NCI-H2227 treated with DMSO at 0.1 percent for 48 hours (cell line): ENCODE measurements at regions not wholly inside any gene's neighbourhood (a gene's known extent, or its start where the extent isn't known, plus 50 kb on each side); places are given as distances from the start of the nearest gene placed in this dataset.
A peak's percentile ranks its signal among the peaks of the same experiment; 100 is the strongest.

Experiments used
- DNase-seq: peaks from one replicate; lab custom pipeline; 2025; lab: John Stamatoyannopoulos, UW

DNA sequence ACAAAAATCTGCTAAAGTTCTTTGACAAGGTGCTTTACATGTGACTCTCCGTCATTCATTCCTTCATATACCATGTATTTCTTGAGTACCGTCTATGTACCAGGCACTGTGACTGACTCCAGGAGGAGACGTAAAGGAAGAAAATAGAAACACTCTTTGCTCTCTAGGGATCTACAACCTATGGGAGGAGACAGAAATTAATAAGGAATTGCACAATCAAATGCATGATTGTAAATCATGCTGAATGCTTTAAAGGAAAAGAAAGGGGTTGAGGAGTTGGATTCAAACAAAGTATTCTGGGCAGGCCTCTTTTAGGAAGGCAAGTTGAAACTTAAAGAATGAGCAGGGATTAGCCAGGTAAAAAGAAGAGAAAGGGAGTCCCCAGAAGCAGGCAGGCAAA lies 239.1 kb upstream of the FGGY start:
- DNase-seq, result no peak

DNA sequence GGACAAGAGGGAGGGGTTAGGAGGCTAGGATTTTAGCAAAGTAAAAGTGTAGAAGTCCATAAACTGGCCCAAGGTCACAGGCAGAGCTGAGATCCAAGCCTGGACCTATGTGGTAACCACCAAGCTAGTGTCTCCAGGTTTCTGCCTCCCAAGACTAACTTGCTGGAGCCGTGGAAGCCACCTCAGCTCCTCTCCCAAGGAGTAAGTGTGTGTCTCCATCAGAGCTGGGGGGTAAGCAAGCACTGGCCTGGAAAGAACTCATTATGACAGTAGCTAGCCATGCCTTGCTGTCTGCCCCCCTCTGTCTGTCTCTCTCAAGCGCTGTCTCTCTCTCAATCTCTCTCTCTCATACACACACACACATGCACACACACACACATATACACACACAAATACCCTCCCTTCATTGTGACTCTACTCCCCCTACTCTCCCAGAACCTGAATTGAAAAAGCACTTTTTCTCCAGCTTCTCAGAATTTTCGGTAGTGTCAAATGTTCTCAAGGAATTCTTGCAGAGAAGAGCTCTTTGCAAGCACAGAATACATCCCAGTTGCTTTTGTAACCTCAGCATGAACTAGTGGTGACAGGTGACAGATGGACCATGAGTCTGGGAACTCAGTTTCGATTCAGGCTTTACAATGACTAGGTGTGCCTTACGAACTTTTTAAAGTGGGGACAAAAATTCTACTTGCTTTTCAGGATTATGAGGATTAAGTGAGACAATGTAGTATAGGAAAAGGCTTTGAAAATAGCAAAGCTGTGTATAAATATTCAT lies 238.0 kb upstream of the FGGY start:
- no peak for DNase-seq

DNA sequence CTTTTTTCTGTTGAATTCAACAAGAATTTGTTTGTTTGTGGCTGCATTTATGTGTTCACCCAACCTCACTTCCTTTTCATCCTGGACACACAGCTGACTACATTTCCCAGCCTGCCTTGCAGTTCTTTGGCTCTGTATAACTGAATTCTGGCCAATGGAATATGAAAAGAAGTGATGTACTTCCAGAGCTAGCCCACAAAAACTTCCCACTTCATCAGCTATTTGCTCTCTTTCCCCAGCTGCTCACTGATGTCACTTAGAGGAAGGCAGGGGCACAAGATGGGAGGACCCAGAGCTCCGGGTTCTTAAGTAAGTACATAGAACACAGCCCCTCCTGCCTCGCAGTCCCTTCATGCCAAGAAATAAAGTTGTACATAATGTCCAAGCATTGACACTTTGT lies 235.0 kb upstream of the FGGY start:
- DNase-seq, result no peak

DNA sequence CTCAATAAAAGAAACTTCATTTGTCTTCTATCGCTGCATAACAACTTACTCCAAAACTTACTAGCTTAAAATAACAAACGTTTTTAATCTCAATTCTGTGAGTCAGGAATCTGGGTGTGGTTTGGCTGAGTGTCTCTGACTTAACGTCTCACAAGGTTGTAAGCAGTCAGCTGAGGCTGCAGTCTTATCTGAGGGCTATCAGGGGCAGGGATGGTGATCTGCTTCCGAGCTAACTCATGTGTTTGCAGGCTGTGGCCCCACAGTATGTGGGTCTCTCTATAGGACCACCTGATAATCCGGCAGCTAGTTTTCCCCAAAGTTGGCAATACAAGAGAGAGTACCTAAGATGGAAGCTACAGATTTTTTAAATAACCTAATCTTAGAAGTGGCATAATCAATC lies 234.2 kb upstream of the FGGY start:
- DNase-seq, result no peak

DNA sequence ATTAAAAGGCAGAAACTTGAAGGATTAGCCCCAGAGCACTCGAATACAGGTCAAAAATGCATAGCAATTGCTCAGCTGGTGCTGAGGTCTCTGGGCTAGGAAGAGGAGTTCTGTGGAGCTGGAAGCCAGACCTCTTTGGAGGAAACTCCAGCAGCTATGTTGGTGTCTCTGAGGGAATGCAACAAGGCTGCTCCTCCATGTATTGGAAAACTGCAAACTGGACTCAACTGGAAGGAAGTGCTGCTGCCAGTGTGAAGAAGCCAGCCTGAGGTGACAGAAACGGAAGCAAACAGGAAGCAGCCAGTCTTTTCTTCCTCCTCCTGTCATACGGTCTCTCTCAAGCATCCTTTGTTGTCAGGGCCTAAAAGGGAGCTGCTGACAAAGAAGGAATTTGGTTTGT lies 233.4 kb upstream of the FGGY start:
- DNase-seq, result no peak

DNA sequence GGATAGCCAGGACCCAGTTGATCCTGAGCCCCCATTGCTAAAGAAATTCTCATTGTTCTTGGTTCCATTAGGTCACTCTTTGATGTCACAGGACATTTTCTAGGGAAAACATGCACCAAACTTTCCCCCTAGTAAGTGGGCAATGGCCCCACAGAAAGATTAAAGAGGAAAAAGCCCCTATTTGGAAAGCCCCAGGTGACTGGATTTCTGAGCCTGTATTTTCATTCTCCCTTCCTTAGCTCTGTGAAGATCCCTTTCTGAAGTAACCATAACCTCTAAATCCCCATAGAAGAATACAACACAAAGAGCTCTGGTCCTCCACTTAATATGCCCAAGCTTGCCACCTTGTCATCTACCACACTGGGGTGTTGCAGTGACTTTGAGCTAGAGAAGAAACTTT lies 232.3 kb upstream of the FGGY start:
- no peak for DNase-seq

DNA sequence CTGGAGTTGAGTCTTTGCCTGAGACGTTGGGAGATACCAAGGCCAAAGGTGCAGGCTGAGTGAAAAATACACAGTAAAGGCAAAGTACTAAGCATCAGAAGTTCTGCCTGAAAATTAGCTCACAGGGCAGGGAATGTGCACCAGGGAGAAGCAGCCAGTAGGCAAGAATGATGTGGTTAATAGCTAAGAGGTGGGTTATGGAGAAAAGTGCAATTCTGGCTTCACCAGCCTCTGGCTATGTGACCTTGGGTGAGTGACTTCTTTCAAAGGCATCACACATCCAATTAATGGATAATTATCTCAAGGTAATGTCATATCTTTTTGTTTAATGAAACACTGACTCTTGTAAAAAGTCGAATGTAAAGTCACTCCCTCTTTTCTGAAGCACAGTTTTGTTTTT lies 230.7 kb upstream of the FGGY start:
- DNase-seq, result no peak

DNA sequence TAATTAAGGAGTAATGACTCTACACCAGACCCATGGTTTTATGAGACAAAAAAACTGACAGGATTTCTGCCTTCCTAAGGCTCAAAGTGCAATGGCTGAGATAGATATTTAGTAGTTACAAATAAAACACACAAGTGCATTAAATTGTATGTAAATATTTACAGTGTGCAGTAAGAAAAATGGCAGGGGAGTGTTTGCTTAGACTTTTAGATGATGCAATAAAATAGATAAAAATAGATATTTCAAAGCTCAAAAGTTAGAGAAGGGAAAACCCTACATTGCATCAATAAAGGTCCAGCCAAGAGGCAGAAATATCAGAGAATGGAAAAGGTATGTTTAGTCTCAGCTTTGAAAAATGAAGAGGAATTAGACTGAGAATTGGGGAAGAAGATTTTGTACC lies 226.3 kb upstream of the FGGY start:
- no peak for DNase-seq

DNA sequence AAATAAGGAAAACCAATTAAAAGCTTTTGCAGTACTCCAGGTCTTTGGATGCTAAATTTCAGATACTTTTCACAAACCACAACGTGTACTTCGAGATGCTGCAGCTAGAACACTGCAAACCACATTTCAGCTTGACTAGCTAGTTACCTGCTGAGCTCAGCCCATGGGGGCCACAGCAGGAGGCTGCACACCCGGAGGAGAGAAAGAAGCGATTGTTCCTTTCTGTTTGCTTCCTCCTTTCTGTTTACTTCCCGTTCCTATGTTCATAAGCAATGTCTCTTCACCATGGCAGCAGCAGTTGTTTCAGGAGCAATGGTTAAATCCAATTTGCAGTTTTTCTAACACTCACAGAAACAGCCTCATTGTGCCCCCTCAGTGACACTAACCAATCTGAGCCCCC lies 225.6 kb upstream of the FGGY start:
- DNase-seq, result no peak

DNA sequence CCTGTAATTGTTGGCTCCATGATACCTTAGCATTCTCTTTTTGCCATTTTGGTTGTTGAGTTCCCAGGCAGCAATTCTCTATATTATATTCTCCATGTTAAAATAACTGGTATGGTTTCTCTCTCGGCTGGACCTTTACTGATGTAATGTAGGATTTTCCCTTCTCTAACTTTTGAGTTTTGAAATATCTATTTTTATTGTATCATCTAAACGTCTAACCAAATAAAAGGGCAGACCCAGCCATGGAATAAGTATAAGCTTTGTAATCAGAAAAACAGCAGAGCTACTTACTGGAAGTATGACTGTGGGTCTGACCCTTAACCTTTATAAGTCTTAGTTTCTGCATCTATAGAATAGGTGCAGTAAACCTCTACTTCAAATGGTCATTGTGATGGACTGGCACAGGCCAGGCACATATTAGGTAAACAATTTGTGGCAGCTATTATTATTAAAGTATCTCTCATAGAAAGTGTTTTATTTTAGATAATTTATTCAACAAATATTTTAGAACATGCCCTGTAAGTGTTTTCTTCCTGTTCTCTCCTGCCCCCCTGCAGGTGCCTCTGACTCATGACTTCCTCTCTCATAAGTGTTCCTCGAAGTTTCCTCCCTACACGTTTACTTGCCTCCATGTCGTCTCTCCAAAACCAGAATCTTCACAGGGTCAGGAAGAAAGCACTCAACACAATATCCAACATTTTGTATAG lies 224.9 kb upstream of the FGGY start:
- DNase-seq, result no peak

DNA sequence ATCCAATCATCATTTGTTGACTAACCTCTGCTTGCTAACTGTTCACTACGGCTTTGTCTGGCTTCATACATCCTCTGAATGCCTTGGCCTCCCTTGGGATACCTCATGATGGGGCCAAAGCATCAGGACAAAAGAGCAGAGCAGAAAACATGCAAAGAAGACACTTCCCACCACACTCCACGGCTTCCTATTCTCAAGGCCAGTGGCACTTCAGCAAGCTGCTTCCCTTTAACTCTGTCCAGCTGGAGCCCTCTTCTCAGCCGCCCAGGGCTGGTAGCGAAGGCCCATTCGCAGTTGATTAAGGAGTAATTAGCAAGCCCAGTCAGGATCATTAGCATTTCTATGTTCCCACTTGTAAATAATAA lies 224.3 kb upstream of the FGGY start:
- DNase-seq, result no peak

DNA sequence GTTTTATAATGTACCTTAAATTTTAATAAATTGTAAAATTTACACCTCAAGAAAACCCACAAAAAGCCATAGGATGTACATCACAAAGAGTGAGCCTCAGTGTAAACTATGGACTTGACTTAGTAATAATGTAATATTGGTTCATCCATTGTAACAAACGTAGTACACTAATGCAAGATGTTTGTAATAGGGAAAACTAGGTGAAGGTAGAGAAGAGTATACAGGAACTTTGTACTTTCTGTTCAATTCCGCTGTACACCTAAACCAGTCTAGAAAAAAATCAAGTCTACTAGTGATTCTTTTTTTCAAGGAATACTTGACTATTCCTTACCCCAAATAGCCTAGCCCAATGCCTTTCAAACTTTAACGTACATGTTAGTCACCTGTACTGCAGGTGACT lies 222.3 kb upstream of the FGGY start:
- no peak for DNase-seq

DNA sequence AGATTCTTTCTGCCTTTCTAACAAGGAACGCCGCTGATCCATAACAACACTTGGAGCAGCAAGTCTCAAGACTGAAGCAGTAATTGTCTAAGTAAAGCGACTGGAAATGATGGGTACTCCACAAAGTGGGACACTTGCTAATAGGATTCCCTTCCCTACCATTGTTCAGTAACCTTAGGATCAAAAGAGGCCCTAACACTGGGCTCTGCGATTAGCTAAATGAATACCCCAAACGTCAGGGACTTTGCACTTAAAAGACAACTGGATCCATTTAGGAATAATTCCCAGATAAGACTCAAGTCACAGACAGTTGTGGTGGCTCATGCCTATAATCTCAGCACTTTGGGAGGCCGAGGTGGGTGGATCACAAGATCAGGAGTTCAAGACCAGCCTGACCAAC lies 221.9 kb upstream of the FGGY start:
- no peak for DNase-seq

DNA sequence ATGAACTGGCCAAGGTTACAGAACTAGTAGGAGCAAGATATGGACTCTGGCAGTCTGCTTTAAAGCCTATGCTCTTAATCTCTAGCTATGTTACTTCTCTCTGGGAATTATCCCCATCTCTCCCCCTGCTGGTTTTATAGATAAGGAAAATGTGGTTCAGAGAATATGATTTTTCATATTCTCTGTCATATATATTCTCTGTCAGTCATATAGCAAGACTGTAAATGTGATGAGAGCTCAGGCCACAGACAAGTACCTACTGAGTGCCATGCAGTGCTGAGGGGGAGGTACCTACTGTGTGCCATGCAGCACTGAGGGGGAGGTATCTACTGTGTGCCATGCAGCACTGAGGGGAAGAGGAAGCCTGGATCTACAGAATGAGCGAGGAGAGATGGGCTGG lies 220.3 kb upstream of the FGGY start:
- no peak for DNase-seq

DNA sequence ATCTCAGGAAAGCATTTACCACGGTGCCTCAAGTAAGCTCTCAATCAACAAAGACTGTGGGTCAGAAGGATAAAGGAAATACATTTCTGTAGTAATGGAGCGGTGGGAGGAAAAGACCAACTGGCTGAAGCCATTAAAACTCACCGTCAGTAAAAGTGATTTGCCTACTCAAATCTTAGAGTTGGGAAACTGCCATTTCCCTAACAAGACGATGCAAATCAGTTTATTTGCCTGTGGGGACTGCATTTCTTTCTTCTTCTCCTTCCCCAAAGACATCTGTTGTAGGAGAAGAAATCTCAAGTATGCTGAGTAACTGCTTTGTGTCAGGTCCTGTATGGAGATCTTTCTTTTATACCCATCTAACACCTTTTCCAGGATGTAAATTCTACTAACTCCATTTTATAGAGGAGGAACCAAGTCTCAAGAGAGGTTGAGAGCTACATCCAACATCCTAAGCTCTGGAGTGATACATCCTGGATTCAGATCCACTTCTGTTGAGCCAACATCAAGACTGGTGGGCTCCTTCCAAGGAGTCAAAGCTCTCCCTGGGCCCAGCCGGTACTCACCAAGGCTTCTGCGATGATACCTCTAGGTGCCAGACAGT lies 219.3 kb upstream of the FGGY start:
- no peak for DNase-seq

DNA sequence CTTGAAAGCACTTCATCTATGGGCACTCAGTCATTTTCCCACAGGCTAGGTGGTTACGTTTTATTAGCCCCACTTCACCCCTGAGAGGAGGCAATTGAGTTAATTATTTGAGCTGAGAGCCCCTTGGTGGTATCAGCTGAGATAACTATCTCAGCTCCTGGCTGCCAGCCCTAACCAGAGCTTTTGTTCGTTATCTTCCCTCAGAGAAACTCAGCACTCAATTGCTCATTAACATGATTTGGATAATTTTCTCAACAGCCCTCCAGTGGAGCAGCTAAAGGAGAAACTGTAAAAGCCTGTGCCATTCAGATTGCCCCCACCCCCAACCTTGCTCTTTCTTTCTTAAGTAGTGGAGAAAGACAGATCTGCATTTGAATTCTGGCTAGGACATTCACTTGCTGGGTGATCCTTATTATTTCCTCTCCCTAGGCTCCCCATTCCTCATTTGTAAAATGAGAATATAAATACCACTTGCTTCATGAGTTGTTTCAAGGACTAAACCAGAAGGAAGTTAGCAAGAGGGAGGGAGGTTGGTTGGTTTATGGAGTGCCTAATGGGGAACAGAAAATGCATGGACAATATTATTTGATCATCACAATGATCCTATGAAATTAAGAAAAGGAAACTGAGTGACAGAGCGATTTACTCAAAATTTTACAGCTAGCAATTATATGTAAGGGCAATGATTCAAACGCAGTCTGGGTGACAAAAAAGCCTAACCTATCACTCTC lies 218.7 kb upstream of the FGGY start:
- DNase-seq, result peak; percentile 73

DNA sequence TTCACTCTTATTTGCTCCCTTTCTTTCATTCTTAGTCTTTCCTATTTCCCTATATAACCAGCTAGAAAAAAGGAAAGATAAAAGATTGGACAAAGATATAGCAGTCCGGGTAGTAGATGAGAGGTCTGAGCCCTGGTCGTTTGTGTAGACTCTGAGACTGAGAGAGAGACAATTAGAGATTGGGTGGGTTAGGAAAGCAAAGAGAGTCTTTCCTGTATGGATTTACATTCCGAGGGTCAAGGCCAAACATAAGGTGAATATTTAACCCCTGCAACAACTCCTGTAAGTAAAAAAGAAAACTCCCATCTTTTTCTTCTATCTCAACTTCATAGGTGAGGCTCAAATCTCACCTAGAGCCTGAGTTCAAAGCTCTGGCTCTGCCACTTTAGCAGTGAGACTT lies 218.0 kb upstream of the FGGY start:
- no peak for DNase-seq

DNA sequence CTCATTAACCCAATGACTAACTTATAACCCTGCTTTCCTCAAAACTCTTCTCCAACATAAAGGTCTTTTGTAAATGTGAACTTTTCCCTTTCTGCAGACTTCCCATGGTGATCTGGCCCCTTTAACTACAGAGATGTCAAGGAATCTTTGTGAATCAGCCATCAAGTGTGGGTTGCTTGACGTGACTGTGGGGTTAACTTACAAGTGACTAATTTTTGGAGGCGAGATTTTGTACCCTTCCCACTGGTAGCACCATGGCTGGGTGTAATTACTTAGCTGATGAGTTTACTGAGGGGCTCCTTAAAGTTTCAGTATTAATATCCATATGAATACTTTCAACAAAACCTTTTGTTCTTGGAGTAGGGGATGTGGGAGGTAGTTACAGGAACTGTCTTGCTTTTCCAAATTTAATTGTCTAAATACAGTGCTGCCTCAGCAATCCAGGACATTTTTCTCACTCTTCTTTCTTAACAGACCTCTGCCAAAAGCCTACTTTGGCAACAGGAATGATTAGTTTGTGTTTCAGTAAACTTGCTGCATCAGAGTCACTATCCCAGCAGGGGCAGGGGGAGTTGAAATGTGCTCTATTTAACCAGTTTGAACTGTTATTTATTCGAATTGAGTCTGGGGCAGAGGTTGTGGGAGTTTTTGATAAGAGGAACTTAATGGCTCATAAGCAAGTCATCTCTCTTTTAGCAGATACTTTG lies 217.3 kb upstream of the FGGY start:
- no peak for DNase-seq

DNA sequence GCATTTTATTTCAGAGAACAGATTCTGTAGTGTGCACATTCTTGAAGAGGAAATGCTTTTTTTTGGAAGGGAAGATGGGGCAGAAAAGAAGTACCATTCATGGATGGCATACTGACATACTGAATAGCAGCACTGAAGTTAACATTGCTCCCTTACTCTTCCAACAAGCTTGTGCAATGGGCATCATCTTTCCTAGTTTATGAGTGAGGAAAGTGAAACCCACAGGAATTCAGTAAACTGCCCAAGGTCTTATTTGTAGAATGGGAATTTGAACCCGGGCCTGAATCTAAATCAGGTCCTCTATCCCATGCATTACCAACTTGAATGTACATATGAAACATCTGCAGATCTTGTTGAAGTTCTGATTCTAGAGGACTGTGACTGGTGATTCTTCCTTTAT lies 215.7 kb upstream of the FGGY start:
- no peak for DNase-seq

DNA sequence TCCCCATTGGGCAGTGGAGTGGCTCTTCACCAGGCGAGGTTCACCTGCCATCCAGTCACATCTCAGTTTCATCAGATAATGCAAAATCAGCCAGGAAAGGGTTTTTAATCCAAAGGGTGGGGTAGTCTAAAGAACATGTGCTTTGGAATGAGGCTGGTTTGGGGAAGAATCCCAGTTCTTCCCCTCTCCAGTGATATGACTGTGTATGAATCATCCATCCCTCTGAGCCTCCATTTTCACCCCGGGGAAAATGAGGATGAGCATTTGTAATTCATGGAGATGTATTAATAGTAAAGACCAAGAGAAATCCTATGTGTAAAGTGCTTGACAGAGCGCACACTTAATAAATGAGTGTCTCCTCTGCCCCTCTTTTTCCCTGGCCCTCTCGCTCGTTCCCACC lies 215.1 kb upstream of the FGGY start:
- no peak for DNase-seq

DNA sequence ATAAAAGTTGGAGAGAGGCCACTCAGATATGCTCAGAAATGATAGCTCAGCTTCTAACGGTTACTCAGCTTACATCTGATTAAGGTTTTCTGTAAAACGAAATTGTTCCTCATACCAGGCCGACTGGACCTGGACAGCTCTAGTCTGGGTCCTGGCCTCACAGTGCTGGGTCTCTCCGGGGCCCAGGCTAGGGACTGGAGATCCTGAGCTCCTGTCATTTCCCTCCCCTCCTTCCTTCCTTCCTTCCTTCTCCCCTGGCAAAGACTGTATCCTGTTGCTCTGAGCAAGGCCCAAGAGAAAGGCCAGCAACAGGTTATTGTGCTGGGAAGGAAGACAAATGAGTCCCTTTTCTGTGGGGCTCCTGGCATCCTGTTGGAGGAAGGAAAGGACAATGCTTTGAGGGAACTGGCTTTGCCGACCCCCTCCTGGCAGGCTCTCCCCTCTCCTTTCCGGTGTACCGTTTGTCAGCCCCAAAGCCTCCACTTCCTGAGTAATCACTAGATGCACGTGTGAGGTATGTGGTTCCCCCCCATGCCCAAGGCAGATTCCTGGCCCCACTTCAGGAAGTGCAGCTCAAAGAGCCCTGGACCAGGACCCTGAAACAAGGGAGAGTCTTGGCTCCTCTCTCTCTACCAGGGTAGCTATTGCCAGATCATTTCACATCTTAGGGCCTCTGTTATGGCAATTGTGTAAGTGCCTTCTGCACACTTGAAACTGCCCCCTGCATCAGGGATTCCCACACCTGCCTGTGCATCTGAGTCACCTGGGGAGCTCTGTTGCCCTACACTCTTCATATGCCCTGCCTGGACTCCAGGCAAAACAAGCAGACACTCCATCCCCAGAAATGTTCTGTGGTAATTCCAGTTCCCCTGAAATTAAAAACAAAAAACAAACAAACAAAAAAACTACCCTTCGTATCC lies 212.7 kb upstream of the FGGY start:
- no peak for DNase-seq
